Left ventricle myocardium inferior (tissue), 1 donor: ENCODE measurements at regions not wholly inside any gene's neighbourhood (a gene's known extent, or its start where the extent isn't known, plus 50 kb on each side); places are given as distances from the start of the nearest gene placed in this dataset.

ENCODE experiments used
- DNase-seq: peaks from one replicate; pipeline ENCODE4 v3.0.0-alpha.2; 2020
- H3K27ac ChIP-seq: fragments of 200-600 bp; replicated peaks from 2 replicates; pipeline ENCODE4 v1.8.0; 2021
- H3K27me3 ChIP-seq: fragments of 200-600 bp; 2 replicates; pipeline ENCODE4 v1.8.0; 2021; ENCODE audit warnings: low read depth
- H3K36me3 ChIP-seq: fragments of 200-600 bp; 2 replicates; pipeline ENCODE4 v1.8.0; 2021
- H3K4me1 ChIP-seq: fragments of 200-600 bp; 2 replicates; pipeline ENCODE4 v1.8.0; 2021
- H3K4me3 ChIP-seq: fragments of 200-600 bp; 2 replicates; pipeline ENCODE4 v1.8.0; 2021; ENCODE audit warnings: mild to moderate bottlenecking, moderate library complexity
- H3K9me3 ChIP-seq: fragments of 200-600 bp; replicated peaks from 2 replicates; pipeline ENCODE4 v1.8.0; 2021
- CTCF ChIP-seq: fragments of 200-600 bp; IDR thresholded peaks from 2 replicates; pipeline ENCODE4 v1.8.0; 2021; ENCODE audit warnings: antibody characterized with exemption, mild to moderate bottlenecking, borderline replicate concordance
- intact Hi-C: fragments of 100-400 bp; cut with micrococcal nuclease; formaldehyde crosslinking; loops from one replicate; pipeline ENCODE4 v1.11.0; 2022
- donor health status: DM: no; HTN: yes; CAD: no; lungs with severe emphysema.

GRCh38 chrX:69357317-69357716 is 146.8 kb upstream of the NALF2 start:
- H3K4me3 ChIP-seq, result no peak overlapping the region
- H3K27ac ChIP-seq, result no peak overlapping the region
- peaks cover 9% of the 10 kb centered on the region for H3K4me1 ChIP-seq
- TF ChIP-seq CTCF, result no peak
- no peaks in the 10 kb centered on the region for H3K27me3 ChIP-seq
- DNase-seq, result no peak
- intact Hi-C loops, result no loop called here
- no peaks in the 10 kb centered on the region for H3K36me3 ChIP-seq
- H3K9me3 ChIP-seq, result no peaks in the 10 kb centered on the region

- H3K4me1 ChIP-seq, result no peaks in the 10 kb centered on the region
- no peaks in the 10 kb centered on the region for H3K27me3 ChIP-seq
- intact Hi-C loops, result no loop called here
- H3K9me3 ChIP-seq, result no peaks in the 10 kb centered on the region
- no peaks in the 10 kb centered on the region for H3K36me3 ChIP-seq
- TF ChIP-seq CTCF, result no peak
- H3K27ac ChIP-seq, result no peak overlapping the region
- no peak for DNase-seq
- H3K4me3 ChIP-seq, result no peak overlapping the region
Observed at GRCh38 chrX:69324851-69325250, 159.6 kb upstream of the PJA1 start.

DNA sequence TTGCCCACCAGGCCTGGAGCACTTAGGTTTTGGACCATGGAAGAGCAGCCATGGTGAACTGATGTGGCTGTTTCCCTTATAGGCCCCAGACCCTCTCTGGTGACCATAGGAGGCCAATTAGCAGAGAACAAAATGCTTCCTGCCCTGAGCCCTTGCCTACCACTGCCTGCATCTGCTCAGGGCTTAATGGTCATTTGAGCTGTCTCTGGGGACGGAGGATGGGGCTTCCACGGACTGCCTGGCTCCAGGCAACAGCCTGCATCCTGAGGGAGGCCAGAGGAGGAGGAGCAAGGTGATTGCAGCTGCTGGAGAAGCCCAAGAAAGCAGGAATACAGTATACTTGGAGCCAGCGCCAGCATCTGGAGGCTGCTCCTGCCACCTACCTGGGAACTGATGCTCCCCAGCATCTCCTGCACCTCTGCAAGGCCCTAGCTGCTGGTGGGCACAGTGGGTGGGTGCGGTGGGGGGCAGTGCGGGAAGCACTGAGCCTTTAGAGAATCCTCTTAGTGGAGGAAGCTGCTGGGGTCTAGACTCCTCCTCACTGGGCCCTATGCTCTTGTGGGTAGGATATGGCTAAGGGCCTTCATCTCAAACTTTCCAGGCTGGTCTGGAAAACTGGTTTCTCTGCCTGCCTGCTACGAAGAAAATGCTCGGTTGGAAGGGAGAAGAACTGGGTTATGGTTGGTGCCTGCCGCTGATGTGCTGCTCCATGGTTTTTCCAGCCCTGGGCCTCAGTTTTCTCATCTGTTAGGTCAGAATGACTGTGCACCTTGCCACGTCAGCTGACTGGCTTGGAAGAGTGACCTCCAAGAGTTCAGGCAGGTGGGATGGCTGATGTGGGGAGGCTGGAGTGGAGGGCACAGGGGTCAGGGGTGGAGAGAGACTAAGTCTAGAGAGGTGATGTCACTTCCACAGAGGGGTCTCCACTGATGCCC is 158.8 kb upstream of the PJA1 start:
- Histone ChIP-seq H3K4me3 (no peak overlapping the region), H3K27me3 (no peaks in the 10 kb centered on the region), H3K9me3 (no peaks in the 10 kb centered on the region), H3K4me1 (no peaks in the 10 kb centered on the region), H3K36me3 (no peaks in the 10 kb centered on the region), H3K27ac (no peak overlapping the region)
- no peak for TF ChIP-seq CTCF
- no peak for DNase-seq
- intact Hi-C loops, result no loop called here

DNA sequence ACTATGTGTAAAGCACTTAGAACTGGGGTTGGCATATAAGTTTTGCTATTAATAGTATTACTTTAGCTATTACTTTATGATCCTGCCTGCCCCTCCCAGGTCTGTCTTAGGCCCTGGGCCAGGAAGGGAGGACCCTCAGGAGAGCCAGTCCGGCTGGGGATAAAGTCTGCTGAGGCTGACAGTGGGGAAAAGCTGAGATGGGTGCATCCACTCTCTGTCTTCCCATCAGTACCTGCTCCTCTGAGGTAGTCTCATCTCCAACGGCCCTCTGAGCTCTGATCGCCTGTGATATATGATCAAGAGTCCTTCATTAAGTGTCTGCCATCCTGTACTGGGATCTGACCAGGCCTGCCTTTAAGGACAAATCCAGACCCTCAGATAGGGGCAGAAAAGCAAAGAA is 156.5 kb upstream of the PJA1 start:
- DNase-seq, result no peak
- H3K27ac ChIP-seq, result no peak overlapping the region
- H3K36me3 ChIP-seq, result no peaks in the 10 kb centered on the region
- H3K9me3 ChIP-seq, result no peaks in the 10 kb centered on the region
- H3K4me1 ChIP-seq, result no peaks in the 10 kb centered on the region
- H3K27me3 ChIP-seq, result no peaks in the 10 kb centered on the region
- intact Hi-C loops, result no loop called here
- no peak overlapping the region for H3K4me3 ChIP-seq
- TF ChIP-seq CTCF, result no peak

DNA sequence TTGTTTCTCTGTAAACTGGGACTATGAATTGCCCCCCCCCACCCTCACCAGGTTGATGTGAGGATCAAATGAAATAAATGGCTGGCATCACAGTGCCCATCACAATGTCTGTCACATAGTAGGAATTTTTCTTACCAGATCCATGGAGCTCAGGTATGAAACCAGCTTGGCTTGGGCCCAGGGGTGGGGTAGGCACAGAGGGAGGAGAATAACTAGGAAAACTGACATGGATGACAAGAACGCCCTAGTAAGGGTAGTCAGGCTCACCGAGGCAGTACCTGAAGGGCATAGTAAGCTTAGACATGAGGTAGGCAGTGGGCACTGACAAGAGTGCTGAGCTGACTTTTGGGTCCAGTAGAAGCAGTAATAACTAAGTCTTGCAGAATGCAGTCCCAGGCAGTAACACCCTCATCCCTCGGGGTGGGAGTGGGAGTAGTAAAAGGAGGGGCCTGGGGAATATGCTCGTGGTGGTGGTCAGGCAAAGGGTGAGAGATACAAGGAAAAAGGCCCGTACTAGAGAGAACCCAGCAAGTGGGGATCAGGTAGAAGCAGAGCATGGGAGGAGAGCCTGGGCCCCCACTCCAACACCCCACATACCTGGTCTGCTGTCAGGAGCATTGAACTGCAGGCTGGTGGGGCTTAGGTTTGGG is 155.9 kb upstream of the PJA1 start:
- no peak overlapping the region for H3K27ac ChIP-seq
- intact Hi-C loops, result no loop called here
- no peak overlapping the region for H3K4me3 ChIP-seq
- DNase-seq, result no peak
- H3K36me3 ChIP-seq, result no peaks in the 10 kb centered on the region
- H3K9me3 ChIP-seq, result no peaks in the 10 kb centered on the region
- no peaks in the 10 kb centered on the region for H3K4me1 ChIP-seq
- TF ChIP-seq CTCF, result no peak
- no peaks in the 10 kb centered on the region for H3K27me3 ChIP-seq
